SK-N-MC (cell line): ENCODE measurements at regions not wholly inside any gene's neighbourhood (a gene's known extent, or its start where the extent isn't known, plus 50 kb on each side); places are given as distances from the start of the nearest gene placed in this dataset.

ENCODE experiments used
- DNase-seq: peaks from one replicate; pipeline ENCODE4 v3.0.0-alpha.2; 2011; ENCODE audit warnings: low read depth, low spot score
- H3K27ac ChIP-seq: fragments of 200-600 bp; sonication (generic); 2 replicates; pipeline ENCODE4 v1.5.1; 2016; ENCODE audit warnings: mixed run types
- H3K36me3 ChIP-seq: fragments of 200-600 bp; sonication (generic); 2 replicates; pipeline ENCODE4 v1.6.1; 2017; ENCODE audit warnings: antibody characterized with exemption, low read length, mixed read lengths; ENCODE audit not compliant: insufficient read depth
- H3K4me3 ChIP-seq: fragments of 200-600 bp; sonication (generic); 2 replicates; pipeline ENCODE4 v1.5.1; 2016
- H3K9ac ChIP-seq: fragments of 200-600 bp; sonication (generic); 2 replicates; pipeline ENCODE4 v1.8.0; 2017; ENCODE audit warnings: mixed run types, mixed read lengths; ENCODE audit not compliant: insufficient read length
- H3K9me3 ChIP-seq: fragments of 200-600 bp; sonication (generic); 2 replicates; pipeline ENCODE4 v1.6.1; 2017; ENCODE audit warnings: low read depth, mild to moderate bottlenecking, antibody characterized with exemption, low read length, moderate library complexity, mixed read lengths
- EZH2 ChIP-seq: fragments of 200-600 bp; sonication (generic); IDR thresholded peaks from one replicate; pipeline ENCODE4 v1.6.1; 2017; ENCODE audit warnings: antibody characterized with exemption
- FOXP2 ChIP-seq: optimal IDR thresholded peaks from 2 replicates; pipeline ENCODE3; 2011; ENCODE audit warnings: mild to moderate bottlenecking, moderate library complexity; ENCODE audit not compliant: insufficient read depth; ENCODE audit errors: extremely low read length, control extremely low read depth
- POLR2AphosphoS5 ChIP-seq: IDR thresholded peaks from 2 replicates; pipeline ENCODE4 v1.6.1; 2012; ENCODE audit warnings: mild to moderate bottlenecking, low read depth, low read length, borderline replicate concordance

- Histone ChIP-seq H3K9me3 (no peaks in the 10 kb centered on the region), H3K9ac (no peak overlapping the region), H3K4me3 (no peak overlapping the region), H3K27ac (no peak overlapping the region), H3K36me3 (no peaks in the 10 kb centered on the region)
- no peak for TF ChIP-seq EZH2
- TF ChIP-seq POLR2AphosphoS5, result no peak
- no peak for TF ChIP-seq FOXP2
- DNase-seq, result no peak
These were observed 68.7 kb upstream of the ACP3 start for GRCh38 chr3:132248490-132248889.

GRCh38 chr3:132253262-132253878 lies 63.8 kb upstream of the ACP3 start:
- Histone ChIP-seq H3K36me3 (no peaks in the 10 kb centered on the region), H3K4me3 (no peak overlapping the region), H3K9me3 (no peaks in the 10 kb centered on the region), H3K9ac (no peak overlapping the region), H3K27ac (no peak overlapping the region)
- TF ChIP-seq FOXP2, result no peak
- DNase-seq, result peak; percentile 75

DNA sequence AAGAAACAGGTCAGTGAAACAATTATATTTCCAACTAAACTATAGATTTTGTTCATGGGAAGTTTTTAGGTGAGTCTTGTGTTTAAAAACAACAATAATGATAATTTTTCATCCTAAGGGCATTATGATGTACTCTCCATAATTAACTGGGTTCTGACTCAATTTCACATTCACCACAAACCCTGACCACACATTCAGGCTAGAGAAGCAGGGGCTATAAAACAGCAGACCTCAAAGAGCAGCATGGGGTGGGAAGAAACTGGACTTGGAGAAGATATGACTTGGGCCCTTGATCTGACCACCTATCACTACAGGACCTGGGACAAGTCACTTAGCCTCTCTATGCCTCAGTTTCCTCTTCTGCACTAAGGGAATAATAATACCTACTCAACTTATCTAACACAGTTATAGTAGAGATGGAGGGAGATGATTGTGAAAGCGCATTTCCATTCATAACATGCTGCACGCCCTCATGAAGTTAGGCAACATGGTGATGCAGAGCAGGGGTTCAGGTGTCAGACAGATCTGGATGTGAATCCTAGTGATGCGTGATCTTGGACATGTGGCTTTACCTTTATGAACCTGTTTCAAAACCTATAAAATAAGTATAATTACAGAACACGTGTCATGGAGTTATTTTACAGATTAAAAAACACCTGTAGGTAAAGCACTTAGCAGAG lies 63.0 kb upstream of the ACP3 start:
- Histone ChIP-seq H3K36me3 (no peaks in the 10 kb centered on the region), H3K27ac (no peak overlapping the region), H3K4me3 (no peak overlapping the region), H3K9ac (no peak overlapping the region), H3K9me3 (no peaks in the 10 kb centered on the region)
- TF ChIP-seq EZH2 (no peak), FOXP2 (no peak), POLR2AphosphoS5 (no peak)
- DNase-seq, result no peak

DNA sequence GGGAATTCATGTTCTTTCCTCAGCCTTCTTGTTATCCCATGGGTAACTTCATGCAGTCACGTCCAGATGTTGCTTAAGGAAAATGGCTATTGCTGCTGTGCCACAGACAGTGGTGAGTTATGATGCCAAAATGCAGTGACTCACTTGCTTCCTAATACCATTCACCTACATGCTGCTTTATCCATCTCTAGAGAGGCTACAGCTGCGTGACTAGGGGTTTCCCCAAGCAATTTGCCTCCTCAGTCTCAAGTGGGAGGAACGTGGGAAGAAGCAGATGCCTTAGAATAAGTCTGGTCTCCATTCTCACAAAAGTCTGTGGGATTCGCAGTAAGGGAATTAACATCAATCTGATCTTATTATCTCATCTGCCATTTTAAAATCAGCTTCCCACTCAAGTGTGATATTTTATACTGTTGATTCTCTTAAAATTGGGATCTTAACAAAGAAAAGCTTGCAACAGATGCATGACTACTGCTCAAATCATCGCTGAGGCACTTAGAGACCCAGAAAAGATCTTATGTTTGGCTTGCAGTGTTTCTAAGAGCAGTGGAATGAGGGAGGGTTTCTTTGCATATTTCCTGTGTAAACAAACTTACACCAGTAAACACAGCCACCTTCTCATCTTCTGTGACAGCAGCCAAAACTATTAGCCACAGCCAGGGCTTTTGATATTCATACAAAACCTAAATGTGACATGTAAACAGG lies 62.0 kb upstream of the ACP3 start:
- DNase-seq, result no peak
- no peak overlapping the region for H3K4me3 ChIP-seq
- H3K9ac ChIP-seq, result no peak overlapping the region
- TF ChIP-seq FOXP2 (no peak), EZH2 (no peak), POLR2AphosphoS5 (no peak)
- H3K36me3 ChIP-seq, result no peaks in the 10 kb centered on the region
- no peak overlapping the region for H3K27ac ChIP-seq
- H3K9me3 ChIP-seq, result no peaks in the 10 kb centered on the region

DNA sequence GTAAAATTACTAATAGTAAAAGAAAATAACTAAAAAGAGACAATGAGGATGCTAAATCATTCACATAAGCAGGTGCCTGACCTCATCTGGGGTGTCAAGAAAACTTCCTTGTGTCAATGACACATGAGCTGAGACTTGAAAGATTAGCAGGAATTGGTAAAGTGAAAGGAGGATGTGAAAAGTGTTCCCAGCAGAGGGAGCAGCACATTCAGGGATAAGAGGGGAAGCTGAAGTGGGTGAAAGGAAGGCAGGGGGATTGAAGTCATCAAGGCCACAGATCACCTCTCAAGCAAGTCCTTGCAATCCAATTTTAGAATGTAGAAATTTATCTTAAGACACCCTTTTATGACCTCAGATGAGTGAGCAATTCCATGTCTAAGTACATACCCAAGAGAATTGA lies 60.2 kb upstream of the ACP3 start:
- Histone ChIP-seq H3K9me3 (no peaks in the 10 kb centered on the region), H3K9ac (no peak overlapping the region), H3K36me3 (no peaks in the 10 kb centered on the region), H3K4me3 (no peak overlapping the region), H3K27ac (no peak overlapping the region)
- TF ChIP-seq EZH2 (no peak), FOXP2 (no peak)
- peak; percentile 32 for DNase-seq

DNA sequence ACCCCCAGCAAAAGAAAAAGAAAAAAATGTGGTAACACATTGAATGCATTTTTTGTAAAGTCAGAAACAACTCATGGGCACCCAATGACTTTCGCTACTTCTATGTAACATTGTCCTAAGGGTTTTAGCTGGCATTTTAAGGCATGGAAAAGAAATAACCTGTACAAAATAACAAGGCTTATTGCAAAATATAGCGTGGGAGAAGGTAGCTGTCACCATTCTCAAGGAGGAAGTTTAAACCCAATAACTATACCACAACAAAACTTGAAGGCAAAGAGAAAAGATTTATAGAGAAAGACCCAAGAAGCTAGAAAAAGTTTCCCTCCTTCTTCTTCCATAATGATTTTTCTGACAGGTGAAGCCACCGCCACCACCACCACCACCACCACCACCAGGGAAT lies 55.7 kb upstream of the ACP3 start:
- H3K9me3 ChIP-seq, result no peaks in the 10 kb centered on the region
- H3K9ac ChIP-seq, result no peak overlapping the region
- H3K4me3 ChIP-seq, result no peak overlapping the region
- no peak for DNase-seq
- TF ChIP-seq FOXP2 (no peak), EZH2 (no peak), POLR2AphosphoS5 (no peak)
- H3K36me3 ChIP-seq, result no peaks in the 10 kb centered on the region
- no peak overlapping the region for H3K27ac ChIP-seq

DNA sequence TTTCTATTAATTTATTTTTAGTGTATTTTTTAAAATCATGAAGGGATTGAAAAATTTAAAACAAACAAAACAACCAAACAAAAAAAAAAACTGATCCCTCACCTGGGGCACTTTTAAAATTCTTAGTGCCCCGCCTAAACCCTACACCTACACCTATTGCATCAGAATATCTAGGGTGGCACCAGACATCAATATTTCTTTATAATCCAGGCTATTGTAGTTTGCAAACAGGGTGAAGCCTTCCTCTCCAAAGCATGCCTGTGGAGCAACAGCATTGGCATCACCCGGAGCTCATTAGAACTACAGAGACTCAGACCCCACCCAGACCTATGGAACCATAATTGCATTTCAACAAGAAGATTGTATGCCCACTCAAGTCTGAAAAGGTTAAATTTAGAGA lies 54.9 kb upstream of the ACP3 start:
- Histone ChIP-seq H3K27ac (no peak overlapping the region), H3K4me3 (no peak overlapping the region), H3K9ac (no peak overlapping the region), H3K9me3 (no peaks in the 10 kb centered on the region), H3K36me3 (no peaks in the 10 kb centered on the region)
- DNase-seq, result no peak
- TF ChIP-seq FOXP2 (no peak), EZH2 (no peak), POLR2AphosphoS5 (no peak)

GRCh38 chr3:132262956-132263355 lies 54.3 kb upstream of the ACP3 start:
- Histone ChIP-seq H3K4me3 (no peak overlapping the region), H3K36me3 (no peaks in the 10 kb centered on the region), H3K9me3 (no peaks in the 10 kb centered on the region), H3K9ac (no peak overlapping the region), H3K27ac (no peak overlapping the region)
- DNase-seq, result no peak
- TF ChIP-seq EZH2, result no peak
- TF ChIP-seq FOXP2, result no peak
- TF ChIP-seq POLR2AphosphoS5, result no peak

- no peak overlapping the region for H3K27ac ChIP-seq
- no peaks in the 10 kb centered on the region for H3K9me3 ChIP-seq
- TF ChIP-seq POLR2AphosphoS5, result no peak
- TF ChIP-seq FOXP2, result no peak
- TF ChIP-seq EZH2, result no peak
- H3K36me3 ChIP-seq, result no peaks in the 10 kb centered on the region
- DNase-seq, result no peak
- no peak overlapping the region for H3K4me3 ChIP-seq
- H3K9ac ChIP-seq, result no peak overlapping the region
These were observed 52.2 kb upstream of the ACP3 start for GRCh38 chr3:132265028-132265427.
